ENCODE measurements at regions not wholly inside any gene's neighbourhood (a gene's known extent, or its start where the extent isn't known, plus 50 kb on each side); places are given as distances from the start of the nearest gene placed in this dataset.

- TF ChIP-seq, protein P1, sequence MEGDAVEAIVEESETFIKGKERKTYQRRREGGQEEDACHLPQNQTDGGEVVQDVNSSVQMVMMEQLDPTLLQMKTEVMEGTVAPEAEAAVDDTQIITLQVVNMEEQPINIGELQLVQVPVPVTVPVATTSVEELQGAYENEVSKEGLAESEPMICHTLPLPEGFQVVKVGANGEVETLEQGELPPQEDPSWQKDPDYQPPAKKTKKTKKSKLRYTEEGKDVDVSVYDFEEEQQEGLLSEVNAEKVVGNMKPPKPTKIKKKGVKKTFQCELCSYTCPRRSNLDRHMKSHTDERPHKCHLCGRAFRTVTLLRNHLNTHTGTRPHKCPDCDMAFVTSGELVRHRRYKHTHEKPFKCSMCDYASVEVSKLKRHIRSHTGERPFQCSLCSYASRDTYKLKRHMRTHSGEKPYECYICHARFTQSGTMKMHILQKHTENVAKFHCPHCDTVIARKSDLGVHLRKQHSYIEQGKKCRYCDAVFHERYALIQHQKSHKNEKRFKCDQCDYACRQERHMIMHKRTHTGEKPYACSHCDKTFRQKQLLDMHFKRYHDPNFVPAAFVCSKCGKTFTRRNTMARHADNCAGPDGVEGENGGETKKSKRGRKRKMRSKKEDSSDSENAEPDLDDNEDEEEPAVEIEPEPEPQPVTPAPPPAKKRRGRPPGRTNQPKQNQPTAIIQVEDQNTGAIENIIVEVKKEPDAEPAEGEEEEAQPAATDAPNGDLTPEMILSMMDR (IDR thresholded peaks at IDR 0.05) = no peak
- TF ChIP-seq POLR2A (IDR thresholded peaks at IDR 0.05) = no peak
These were observed 977.1 kb downstream of the AACS start for GRCh38 chr12:126042286-126042685.

All from adrenal gland (tissue), 5 donors.